ENCODE measurements at regions not wholly inside any gene's neighbourhood (a gene's known extent, or its start where the extent isn't known, plus 50 kb on each side); places are given as distances from the start of the nearest gene placed in this dataset.
A peak's percentile ranks its signal among the peaks of the same experiment; 100 is the strongest.

GRCh38 chr5:93174930-93175329 is 406.1 kb downstream of the NR2F1-AS1 start:
- no peaks in the 10 kb centered on the region for H3K36me3 ChIP-seq (ENCODE audit: control insufficient read depth in 1 of 2, insufficient read depth in 2 of 2, low read depth in 1 of 2, low read length in 2 of 2)
- H2BK15ac ChIP-seq (ENCODE audit: low read depth, poor library complexity, severe bottlenecking): no peak overlapping the region
- no peak overlapping the region for H4K8ac ChIP-seq (ENCODE audit: low read length)
- no peak overlapping the region for H3K23ac ChIP-seq (ENCODE audit: low read length in 2 of 2)
- H3K27me3 ChIP-seq (ENCODE audit: control insufficient read depth in 1 of 2, insufficient read depth in 1 of 2, low read length in 2 of 2): no peaks in the 10 kb centered on the region
- no peaks in the 10 kb centered on the region for H3K4me1 ChIP-seq (ENCODE audit: control insufficient read depth, insufficient read depth, low read depth, low read length)
- no peak for DNase-seq
- 89% methylated on average over 1 of the region's 1 CpG for WGBS
- no peak overlapping the region for H3K4ac ChIP-seq (ENCODE audit: low read depth in 1 of 2, low read length in 2 of 2)
- no peak overlapping the region for H2AK5ac ChIP-seq (ENCODE audit: low read length, severe bottlenecking)
- no peak overlapping the region for H3K14ac ChIP-seq (ENCODE audit: low read length in 2 of 2)
- no peaks in the 10 kb centered on the region for H3K79me1 ChIP-seq (replicated peaks; ENCODE audit: low read length, poor library complexity, severe bottlenecking)
- no peaks in the 10 kb centered on the region for H3K9me3 ChIP-seq (ENCODE audit: control insufficient read depth, low read length)
- no peak overlapping the region for H3K4me2 ChIP-seq (ENCODE audit: low read length, poor library complexity, severe bottlenecking)
- H2BK120ac ChIP-seq (ENCODE audit: low read depth, low read length): no peak overlapping the region
- no peak overlapping the region for H4K91ac ChIP-seq (ENCODE audit: low read length)
- H2BK12ac ChIP-seq (ENCODE audit: low read length in 2 of 2): no peak overlapping the region
- H3K18ac ChIP-seq (ENCODE audit: low read depth in 1 of 2, low read length in 2 of 2): peak overlapping the region in 1 of 2 experiments; percentile 22
- no peak overlapping the region for H2AFZ ChIP-seq (ENCODE audit: low read depth, low read length)
- no peak overlapping the region for H3K4me3 ChIP-seq (ENCODE audit: insufficient read depth in 1 of 2, low read depth in 1 of 2, low read length in 2 of 2)
- no peak overlapping the region for H3K27ac ChIP-seq (ENCODE audit: low read length, poor library complexity, severe bottlenecking)
- no peak overlapping the region for H3K9ac ChIP-seq (ENCODE audit: low read length)
- H2BK5ac ChIP-seq (ENCODE audit: low read depth, low read length, poor library complexity, severe bottlenecking): no peak overlapping the region

GRCh38 chr5:93165559-93165958 is 415.5 kb downstream of the NR2F1-AS1 start:
- H3K4me1 ChIP-seq (ENCODE audit: control insufficient read depth, insufficient read depth, low read depth, low read length): peaks cover 4% of the 10 kb centered on the region
- H3K36me3 ChIP-seq (ENCODE audit: control insufficient read depth in 1 of 2, insufficient read depth in 2 of 2, low read depth in 1 of 2, low read length in 2 of 2): no peaks in the 10 kb centered on the region
- no peak overlapping the region for H2AK5ac ChIP-seq (ENCODE audit: low read length, severe bottlenecking)
- H3K14ac ChIP-seq (ENCODE audit: low read length in 2 of 2): no peak overlapping the region
- no peak overlapping the region for H4K91ac ChIP-seq (ENCODE audit: low read length)
- H2BK15ac ChIP-seq (ENCODE audit: low read depth, poor library complexity, severe bottlenecking): no peak overlapping the region
- no peak overlapping the region for H4K8ac ChIP-seq (ENCODE audit: low read length)
- no peak overlapping the region for H3K4me3 ChIP-seq (ENCODE audit: insufficient read depth in 1 of 2, low read depth in 1 of 2, low read length in 2 of 2)
- H3K23ac ChIP-seq (ENCODE audit: low read length in 2 of 2): no peak overlapping the region
- no peak overlapping the region for H2BK120ac ChIP-seq (ENCODE audit: low read depth, low read length)
- H2AFZ ChIP-seq (ENCODE audit: low read depth, low read length): no peak overlapping the region
- no peak for DNase-seq
- H3K27me3 ChIP-seq (ENCODE audit: control insufficient read depth in 1 of 2, insufficient read depth in 1 of 2, low read length in 2 of 2): no peaks in the 10 kb centered on the region
- no peak overlapping the region for H3K27ac ChIP-seq (ENCODE audit: low read length, poor library complexity, severe bottlenecking)
- no peak overlapping the region for H2BK5ac ChIP-seq (ENCODE audit: low read depth, low read length, poor library complexity, severe bottlenecking)
- WGBS: no CpG with 5 or more reads among the region's 2 CpGs
- H3K9ac ChIP-seq (ENCODE audit: low read length): no peak overlapping the region
- H3K79me1 ChIP-seq (replicated peaks; ENCODE audit: low read length, poor library complexity, severe bottlenecking): no peaks in the 10 kb centered on the region
- no peak overlapping the region for H2BK12ac ChIP-seq (ENCODE audit: low read length in 2 of 2)
- no peak overlapping the region for H3K4ac ChIP-seq (ENCODE audit: low read depth in 1 of 2, low read length in 2 of 2)
- no peak overlapping the region for H3K4me2 ChIP-seq (ENCODE audit: low read length, poor library complexity, severe bottlenecking)
- no peaks in the 10 kb centered on the region for H3K9me3 ChIP-seq (ENCODE audit: control insufficient read depth, low read length)
- H3K18ac ChIP-seq (ENCODE audit: low read depth in 1 of 2, low read length in 2 of 2): no peak overlapping the region

- Histone ChIP-seq H3K18ac (ENCODE audit: low read depth in 1 of 2, low read length in 2 of 2) (no peak overlapping the region), H3K4ac (ENCODE audit: low read depth in 1 of 2, low read length in 2 of 2) (peak overlapping the region in 1 of 2 experiments; percentile 37), H2BK5ac (ENCODE audit: low read depth, low read length, poor library complexity, severe bottlenecking) (no peak overlapping the region), H4K91ac (ENCODE audit: low read length) (no peak overlapping the region), H3K14ac (ENCODE audit: low read length in 2 of 2) (no peak overlapping the region), H3K27me3 (ENCODE audit: control insufficient read depth in 1 of 2, insufficient read depth in 1 of 2, low read length in 2 of 2) (no peaks in the 10 kb centered on the region), H3K9ac (ENCODE audit: low read length) (no peak overlapping the region), H2BK15ac (ENCODE audit: low read depth, poor library complexity, severe bottlenecking) (no peak overlapping the region), H3K4me1 (ENCODE audit: control insufficient read depth, insufficient read depth, low read depth, low read length) (peaks cover 4% of the 10 kb centered on the region), H2AK5ac (ENCODE audit: low read length, severe bottlenecking) (no peak overlapping the region), H2BK120ac (ENCODE audit: low read depth, low read length) (no peak overlapping the region), H3K4me2 (ENCODE audit: low read length, poor library complexity, severe bottlenecking) (no peak overlapping the region), H4K8ac (ENCODE audit: low read length) (no peak overlapping the region), H3K4me3 (ENCODE audit: insufficient read depth in 1 of 2, low read depth in 1 of 2, low read length in 2 of 2) (no peak overlapping the region), H3K27ac (ENCODE audit: low read length, poor library complexity, severe bottlenecking) (no peak overlapping the region), H2BK12ac (ENCODE audit: low read length in 2 of 2) (no peak overlapping the region), H2AFZ (ENCODE audit: low read depth, low read length) (no peak overlapping the region), H3K79me1 (replicated peaks; ENCODE audit: low read length, poor library complexity, severe bottlenecking) (no peaks in the 10 kb centered on the region), H3K36me3 (ENCODE audit: control insufficient read depth in 1 of 2, insufficient read depth in 2 of 2, low read depth in 1 of 2, low read length in 2 of 2) (no peaks in the 10 kb centered on the region), H3K23ac (ENCODE audit: low read length in 2 of 2) (no peak overlapping the region), H3K9me3 (ENCODE audit: control insufficient read depth, low read length) (no peaks in the 10 kb centered on the region)
- WGBS: no CpG with 5 or more reads among the region's 2 CpGs
- DNase-seq: peak; percentile 83
These were observed 416.3 kb downstream of the NR2F1-AS1 start for GRCh38 chr5:93164690-93165089.

GRCh38 chr5:93163010-93163663 is 417.9 kb downstream of the NR2F1-AS1 start:
- H2AFZ ChIP-seq (ENCODE audit: low read depth, low read length): no peak overlapping the region
- H3K4me3 ChIP-seq (ENCODE audit: insufficient read depth in 1 of 2, low read depth in 1 of 2, low read length in 2 of 2): no peak overlapping the region
- no peak overlapping the region for H2BK12ac ChIP-seq (ENCODE audit: low read length in 2 of 2)
- no peaks in the 10 kb centered on the region for H3K27me3 ChIP-seq (ENCODE audit: control insufficient read depth in 1 of 2, insufficient read depth in 1 of 2, low read length in 2 of 2)
- no peaks in the 10 kb centered on the region for H3K36me3 ChIP-seq (ENCODE audit: control insufficient read depth in 1 of 2, insufficient read depth in 2 of 2, low read depth in 1 of 2, low read length in 2 of 2)
- H2AK5ac ChIP-seq (ENCODE audit: low read length, severe bottlenecking): no peak overlapping the region
- no peak overlapping the region for H4K8ac ChIP-seq (ENCODE audit: low read length)
- H3K27ac ChIP-seq (ENCODE audit: low read length, poor library complexity, severe bottlenecking): peak overlapping the region; percentile 66
- no peak overlapping the region for H3K14ac ChIP-seq (ENCODE audit: low read length in 2 of 2)
- no peak overlapping the region for H4K91ac ChIP-seq (ENCODE audit: low read length)
- H2BK5ac ChIP-seq (ENCODE audit: low read depth, low read length, poor library complexity, severe bottlenecking): no peak overlapping the region
- peaks cover 5% of the 10 kb centered on the region for H3K4me1 ChIP-seq (ENCODE audit: control insufficient read depth, insufficient read depth, low read depth, low read length)
- peak; percentile 83 for DNase-seq
- H3K18ac ChIP-seq (ENCODE audit: low read depth in 1 of 2, low read length in 2 of 2): no peak overlapping the region
- H3K79me1 ChIP-seq (replicated peaks; ENCODE audit: low read length, poor library complexity, severe bottlenecking): no peaks in the 10 kb centered on the region
- H3K9me3 ChIP-seq (ENCODE audit: control insufficient read depth, low read length): no peaks in the 10 kb centered on the region
- H3K4me2 ChIP-seq (ENCODE audit: low read length, poor library complexity, severe bottlenecking): no peak overlapping the region
- no peak overlapping the region for H3K23ac ChIP-seq (ENCODE audit: low read length in 2 of 2)
- peak overlapping the region; percentile 61 for H3K9ac ChIP-seq (ENCODE audit: low read length)
- no peak overlapping the region for H3K4ac ChIP-seq (ENCODE audit: low read depth in 1 of 2, low read length in 2 of 2)
- H2BK120ac ChIP-seq (ENCODE audit: low read depth, low read length): no peak overlapping the region
- H2BK15ac ChIP-seq (ENCODE audit: low read depth, poor library complexity, severe bottlenecking): no peak overlapping the region
